ENCODE measurements at regions not wholly inside any gene's neighbourhood (a gene's known extent, or its start where the extent isn't known, plus 50 kb on each side); places are given as distances from the start of the nearest gene placed in this dataset.
A peak's percentile ranks its signal among the peaks of the same experiment; 100 is the strongest.

- DNase-seq: peak; percentile 71
Observed at GRCh38 chr2:111219285-111219684, 98.6 kb downstream of the BCL2L11 start.

DNA sequence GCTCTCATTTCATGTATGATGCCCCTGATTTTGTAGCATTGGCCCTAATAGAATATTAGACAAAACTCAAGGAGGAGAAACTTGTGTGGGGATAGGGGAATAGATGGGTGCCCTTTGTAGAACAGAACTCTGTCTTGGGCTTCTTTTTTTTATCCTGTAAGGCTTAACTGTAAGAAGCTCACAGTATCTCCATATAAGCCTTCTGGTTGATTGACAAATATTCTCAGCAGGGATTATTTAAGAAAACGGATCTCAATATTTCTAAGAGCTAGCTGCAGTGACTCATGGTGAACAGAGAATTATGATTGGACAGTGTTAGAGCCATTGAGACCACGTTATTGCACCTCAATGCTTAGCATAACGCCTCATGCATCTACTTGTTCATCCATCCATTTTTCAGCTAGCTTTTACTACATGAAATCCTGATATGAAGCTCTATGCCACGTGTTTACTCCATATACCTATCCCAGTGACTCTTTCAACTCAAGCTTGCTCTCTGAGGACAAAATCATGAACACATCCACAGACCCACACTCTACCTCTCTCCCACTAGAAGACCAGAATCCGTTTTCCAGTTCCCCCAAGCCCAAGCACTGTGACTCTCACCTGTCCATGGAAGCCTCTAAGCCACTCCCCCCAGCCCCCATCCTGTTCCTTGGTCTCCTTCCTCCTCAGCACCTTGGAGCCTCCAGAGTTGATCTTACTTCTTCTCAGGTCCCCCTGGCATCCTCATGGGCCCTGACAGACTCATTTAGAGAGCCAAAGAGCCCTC lies 99.2 kb downstream of the BCL2L11 start:
- DNase-seq: no peak

DNA sequence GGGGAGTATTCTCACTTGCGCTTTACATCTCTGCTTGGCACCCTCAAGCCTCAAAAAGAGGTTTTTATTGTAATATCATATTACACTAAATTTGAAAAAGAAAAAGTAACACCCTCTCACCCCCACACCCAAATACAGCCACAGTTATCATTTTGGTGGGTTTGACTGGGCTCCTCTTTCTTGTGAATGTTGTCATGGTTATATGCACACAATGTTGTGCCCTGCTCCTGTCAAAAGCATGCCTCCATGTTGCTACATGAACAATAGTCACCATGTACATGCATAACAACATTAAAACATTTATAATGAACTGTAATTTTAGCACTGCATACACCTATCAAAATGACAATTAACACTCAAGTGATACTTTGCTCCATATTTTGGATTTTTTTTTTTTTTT lies 100.2 kb downstream of the BCL2L11 start:
- DNase-seq: no peak

DNA sequence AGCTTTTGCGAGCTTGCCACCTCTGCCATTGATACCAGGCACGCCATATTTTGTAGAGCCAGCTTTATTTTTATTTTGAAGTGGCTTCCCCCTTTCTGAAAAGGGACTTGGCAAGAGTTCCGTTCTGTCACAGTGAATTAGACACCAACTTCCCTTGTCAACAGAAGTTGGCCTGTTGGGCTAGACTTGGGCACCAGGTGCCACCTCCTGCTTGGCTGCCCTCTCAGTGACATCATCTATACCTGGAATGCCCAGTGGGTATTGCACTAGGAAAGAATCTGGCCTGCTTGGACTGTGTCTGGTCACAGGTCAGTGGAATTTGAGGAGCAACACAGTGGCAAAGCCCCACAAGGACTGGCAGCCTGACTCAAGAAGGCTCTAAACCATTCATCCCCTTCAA lies 101.0 kb downstream of the BCL2L11 start:
- no peak for DNase-seq

DNA sequence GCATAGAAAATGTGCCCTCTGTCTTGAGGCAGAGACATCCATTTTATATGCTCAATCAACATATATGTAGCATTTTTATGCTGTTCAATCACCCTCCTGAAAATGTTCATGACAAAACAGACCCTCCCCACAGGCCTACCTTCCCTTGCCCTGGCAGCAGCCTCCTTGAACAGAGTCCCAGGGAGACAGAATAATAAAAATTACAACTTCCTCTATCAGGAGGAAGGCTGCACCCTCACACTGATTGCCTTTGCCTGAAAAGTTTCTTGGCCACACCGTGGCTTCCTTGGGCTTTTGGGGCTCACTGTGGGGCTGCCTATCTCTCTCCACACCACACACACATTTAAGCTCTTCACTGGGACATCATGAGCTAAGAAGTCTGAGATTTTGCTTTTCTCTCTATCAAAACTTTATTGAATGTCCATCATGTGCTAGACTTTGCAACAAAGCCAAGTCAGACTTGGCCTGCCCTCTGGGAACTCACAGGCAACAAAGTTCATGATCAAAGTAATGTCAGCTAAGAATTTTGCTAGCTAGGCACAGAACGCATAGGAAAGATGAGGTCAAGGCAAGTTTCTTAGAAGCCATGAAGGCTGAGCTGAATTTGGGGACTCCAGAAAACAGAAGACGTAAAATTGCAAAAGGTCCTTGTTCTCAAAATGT lies 101.6 kb downstream of the BCL2L11 start:
- DNase-seq: no peak

- DNase-seq: no peak
Observed at GRCh38 chr2:111225856-111226255, 105.1 kb downstream of the BCL2L11 start.

GRCh38 chr2:111226876-111227700 lies 106.4 kb downstream of the BCL2L11 start:
- DNase-seq: peak; percentile 8

DNA sequence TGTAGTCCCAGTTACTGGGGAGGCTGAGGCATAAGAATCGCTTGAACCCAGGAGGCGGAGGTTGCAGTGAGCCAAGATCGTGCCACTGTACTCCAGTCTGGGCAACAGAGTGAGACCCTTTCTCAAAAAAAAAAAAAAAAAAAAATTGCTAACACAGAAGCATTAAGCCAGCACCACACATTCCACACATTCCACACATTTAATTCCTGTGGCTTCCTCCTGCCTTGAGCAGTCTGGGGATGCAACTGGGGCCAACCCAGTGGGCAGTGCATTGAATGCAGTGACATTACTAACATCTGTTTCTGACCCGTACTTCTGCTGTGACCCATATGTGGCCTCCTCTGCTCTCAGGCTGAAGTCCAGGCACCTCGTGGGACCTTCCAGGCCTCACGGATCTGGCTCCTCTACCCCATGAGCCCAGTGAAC lies 107.0 kb downstream of the BCL2L11 start:
- DNase-seq: no peak

GRCh38 chr2:111231532-111232252 lies 111.0 kb downstream of the BCL2L11 start:
- DNase-seq: no peak

- DNase-seq: no peak
Observed at GRCh38 chr2:111235192-111236015, 114.7 kb downstream of the BCL2L11 start.

DNA sequence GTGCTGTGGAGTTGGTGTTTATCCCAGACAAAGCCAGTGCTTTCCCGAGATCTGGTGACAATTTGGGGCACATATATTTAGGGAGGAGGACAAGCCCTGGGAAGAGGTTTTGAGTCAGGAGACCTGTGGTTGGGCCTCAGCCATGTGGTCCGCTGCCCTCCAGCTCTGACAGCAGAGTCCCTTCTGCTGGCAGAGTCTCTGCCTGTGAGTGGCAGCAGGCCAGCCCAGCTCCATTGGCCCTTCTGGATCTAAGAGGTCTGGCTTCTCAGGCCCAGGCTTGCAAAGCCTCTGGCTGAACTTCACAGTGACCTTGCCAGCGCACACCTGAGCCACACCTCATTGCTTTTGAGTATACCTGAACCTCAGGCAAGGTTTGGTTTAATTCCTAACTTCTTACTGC lies 115.3 kb downstream of the BCL2L11 start:
- no peak for DNase-seq

DNA sequence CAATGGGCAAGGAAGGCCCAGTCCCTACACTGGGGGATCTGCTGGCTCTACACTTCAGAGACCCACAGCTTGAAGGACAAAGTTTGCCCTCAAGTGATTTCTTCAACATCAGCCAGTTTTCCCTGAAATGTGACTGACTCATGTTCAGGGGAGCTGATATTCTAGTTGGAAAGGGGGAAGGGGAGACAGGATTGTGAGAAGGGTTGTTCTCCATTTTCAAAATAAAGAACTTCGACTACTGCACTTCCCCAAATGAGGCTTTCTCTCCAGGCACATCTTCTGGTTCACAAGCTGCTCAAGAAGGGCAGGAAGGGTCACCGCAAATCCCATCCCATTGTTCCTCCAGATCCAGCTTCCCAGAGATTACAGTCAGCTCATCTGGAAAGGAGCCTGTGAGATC lies 117.6 kb downstream of the BCL2L11 start:
- DNase-seq: no peak

DNA sequence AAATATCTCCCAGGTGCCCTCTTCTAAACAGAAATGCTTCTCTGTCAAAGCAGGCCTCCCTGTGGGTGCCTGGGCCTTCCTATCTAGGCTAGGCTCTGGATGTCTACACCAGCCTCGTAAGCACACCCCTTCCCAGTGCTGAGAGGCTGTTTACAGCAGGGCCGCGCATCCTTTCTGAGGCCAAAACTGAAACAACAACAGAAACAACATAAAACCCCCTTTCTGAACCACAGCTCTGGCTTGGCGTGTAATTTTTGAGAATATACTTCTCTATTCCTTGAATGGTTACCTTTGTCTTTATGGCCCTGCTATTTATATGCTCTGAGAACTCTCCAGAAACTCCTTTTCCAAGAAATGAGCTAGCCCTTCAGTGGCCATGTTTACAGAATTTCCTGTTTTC lies 118.4 kb downstream of the BCL2L11 start:
- DNase-seq: no peak

DNA sequence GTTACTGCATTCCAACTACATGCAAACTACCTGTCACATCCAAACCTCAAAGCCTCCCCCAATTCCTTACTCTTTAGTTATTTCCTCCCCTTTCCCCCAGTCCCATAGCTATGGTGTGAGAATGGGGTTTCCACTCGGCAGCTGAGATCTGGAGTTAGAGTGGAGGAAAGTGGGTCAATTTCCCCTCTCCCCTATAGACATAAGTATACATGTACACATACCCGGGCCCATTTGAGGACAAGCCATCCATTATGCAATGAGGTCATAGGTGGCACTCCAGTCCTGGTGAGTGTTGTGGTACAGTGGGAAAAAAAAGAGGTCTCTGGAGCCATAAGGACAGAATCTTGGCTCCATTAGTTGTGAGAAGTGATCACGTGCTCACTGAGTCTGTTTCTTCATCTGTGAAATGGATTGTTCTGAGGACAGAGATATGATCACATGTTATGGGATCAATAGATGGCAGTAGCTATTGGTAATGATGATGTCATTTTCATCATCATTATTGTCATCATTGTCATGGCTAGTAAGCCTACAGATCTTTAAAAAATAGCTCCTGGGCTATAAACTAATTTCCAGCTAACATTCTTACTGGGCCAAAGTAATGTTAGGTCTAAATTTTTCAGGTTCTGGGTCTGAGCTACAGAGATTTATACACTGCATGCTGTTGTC lies 119.0 kb downstream of the BCL2L11 start:
- DNase-seq: no peak

DNA sequence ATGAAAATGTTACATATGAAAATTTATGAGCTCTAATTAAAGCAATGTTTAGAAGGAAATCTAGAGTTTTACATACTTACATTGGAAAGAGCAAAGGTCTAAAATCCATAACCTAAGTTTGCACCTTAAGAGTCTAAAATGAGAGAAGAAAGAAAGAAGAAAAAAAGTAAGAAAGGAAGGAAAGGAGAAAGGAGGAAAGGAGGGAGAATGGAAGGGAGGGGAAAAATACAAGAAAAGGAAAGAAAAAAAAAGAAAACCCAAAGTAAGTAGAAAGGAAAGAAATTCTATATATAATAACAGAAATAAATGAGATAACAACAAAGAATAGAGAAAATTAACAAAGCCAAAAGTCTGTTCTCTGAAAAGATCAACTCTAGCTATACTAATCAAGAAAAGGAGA lies 122.6 kb downstream of the BCL2L11 start:
- no peak for DNase-seq

GRCh38 chr2:111244864-111245263 lies 124.2 kb downstream of the BCL2L11 start:
- no peak for DNase-seq

DNA sequence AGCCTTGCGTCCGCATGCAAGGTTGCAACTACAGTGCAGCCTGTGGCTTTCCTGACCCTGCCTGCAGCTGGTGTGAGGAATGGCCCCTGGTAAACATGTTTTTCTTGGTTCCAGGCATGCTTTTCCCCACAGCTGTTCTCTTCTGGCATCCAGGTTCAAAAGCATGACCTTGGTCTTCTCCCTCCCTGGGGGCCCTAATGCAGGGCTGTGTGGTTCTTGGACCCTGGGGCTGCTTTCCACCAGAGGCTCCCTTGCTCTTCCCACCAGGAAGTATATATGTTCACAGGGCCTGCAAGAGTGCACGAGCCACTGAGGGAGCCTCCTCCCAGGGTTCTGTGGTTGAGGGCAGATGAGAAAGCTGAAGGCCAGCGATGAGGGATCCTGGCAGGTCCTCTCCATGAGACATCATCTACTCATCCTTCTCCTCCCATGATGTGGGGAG lies 125.9 kb downstream of the BCL2L11 start:
- DNase-seq: no peak

DNA sequence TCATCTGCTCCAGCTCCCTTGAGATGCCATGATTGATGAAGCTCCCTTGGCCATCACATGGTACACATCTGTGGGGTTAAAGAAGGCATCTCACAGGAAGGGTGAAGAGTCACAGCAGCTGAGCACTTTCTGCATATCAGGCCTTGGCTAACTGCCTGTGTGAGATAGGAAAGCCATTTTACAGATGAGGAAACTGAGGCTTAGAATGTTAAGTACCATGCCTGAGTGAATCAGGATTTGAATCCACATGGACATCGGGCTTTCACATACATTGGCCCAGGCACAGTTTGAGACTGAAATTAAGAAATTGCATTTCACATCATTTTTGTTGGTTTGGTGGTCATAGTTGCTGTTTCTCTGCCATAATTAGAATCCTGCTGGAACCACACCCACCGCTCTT lies 126.8 kb downstream of the BCL2L11 start:
- DNase-seq: no peak

GRCh38 chr2:111249806-111250205 lies 129.1 kb downstream of the BCL2L11 start:
- DNase-seq: no peak

DNA sequence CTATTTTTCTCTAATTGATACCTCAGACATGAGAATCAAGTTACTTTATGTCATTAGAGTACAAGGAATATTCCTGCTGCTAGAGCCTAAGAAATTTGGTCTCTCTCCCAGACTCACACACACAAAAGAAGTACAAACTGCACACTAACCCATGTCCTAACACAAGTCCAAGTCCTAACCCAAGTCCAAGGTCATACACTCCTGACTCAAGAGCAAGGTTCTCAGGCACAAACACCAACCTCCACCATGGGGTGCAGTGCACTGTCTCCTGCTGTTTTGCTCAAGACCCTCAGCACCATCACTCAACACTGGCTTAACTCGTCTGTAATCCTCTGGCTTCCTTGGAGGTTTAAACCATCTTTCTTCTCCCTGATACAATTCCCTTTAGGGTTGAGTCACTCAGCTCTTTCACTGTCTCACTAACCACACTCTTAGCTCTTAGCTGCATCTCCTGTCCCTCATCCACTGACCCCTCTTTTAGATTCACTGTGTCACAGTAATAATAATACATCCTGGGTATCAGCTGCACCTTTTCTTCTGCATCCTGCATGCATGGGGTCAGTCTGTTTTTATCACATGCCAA lies 129.8 kb downstream of the BCL2L11 start:
- DNase-seq: no peak

DNA sequence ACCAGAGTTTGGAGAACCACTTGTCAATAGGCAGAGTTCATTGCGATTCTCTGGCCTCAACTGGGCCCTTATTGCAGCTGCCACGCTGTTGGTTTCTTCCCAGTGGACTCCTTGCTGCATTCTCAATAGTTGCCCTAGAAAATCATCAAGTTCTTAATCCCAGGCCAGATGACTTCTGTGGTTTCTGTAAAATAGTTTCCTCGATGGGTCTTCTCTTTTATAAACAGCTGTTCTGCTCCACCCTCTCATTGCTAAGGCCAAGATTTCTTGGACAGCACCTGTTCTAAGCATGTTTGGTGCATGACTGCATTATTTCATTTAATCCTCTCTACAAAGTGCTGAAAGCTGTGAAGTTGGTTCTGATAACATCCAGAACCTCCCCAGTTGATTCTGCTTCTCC lies 131.0 kb downstream of the BCL2L11 start:
- DNase-seq: no peak
